ENCODE measurements at regions not wholly inside any gene's neighbourhood (a gene's known extent, or its start where the extent isn't known, plus 50 kb on each side); places are given as distances from the start of the nearest gene placed in this dataset.
A peak's percentile ranks its signal among the peaks of the same experiment; 100 is the strongest.
"Not testable (repeated sequence)": the region's sequence is repeated elsewhere in the genome, so short reads cannot be mapped to it uniquely, and the experiment has no call there.

DNA sequence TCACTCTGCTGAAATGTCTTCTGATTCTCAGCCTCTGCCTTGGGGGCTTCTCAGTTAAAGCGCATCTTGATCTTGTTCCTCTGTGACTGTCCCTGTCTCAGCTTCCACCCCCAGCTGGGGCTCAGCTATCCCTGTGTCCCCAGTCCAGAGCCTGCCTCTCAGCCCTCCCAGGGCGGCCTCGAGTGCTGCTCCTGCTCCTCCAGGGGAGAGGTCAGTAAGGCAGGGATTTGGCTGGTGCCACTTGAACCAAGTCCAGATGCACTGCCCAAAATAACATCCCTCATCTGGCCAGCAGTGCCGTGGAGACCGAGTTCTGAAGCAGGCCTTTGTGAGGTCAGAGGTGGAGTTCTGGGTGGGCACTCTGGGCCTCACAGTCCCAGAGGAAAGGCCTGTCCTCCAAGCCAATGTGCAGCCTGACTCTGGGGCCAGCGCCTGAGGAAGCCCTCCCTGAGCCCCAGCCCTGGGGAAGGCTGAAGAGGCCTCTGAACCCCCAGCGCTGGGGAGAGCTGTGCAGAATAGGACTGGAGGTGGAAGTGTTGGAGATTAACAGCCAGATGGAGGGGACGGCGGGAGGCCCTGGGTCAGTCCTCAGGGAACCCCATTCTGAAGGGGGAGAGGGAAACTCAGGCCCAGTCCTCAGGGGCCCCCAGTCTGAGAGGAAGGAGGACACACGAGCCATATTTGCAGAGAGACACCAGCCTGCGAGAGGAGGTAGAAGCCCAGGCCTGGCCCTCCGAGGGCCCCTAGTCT, 943.7 kb downstream of the SPATA31A6 start:
- not testable (repeated sequence) for H3K27me3 ChIP-seq; H3K4me3 ChIP-seq; H3K4me3 Mint-ChIP-seq; H4K20me1 ChIP-seq (ENCODE audit: low read depth); H3K27ac ChIP-seq; H3K9me3 ChIP-seq (ENCODE audit: low read depth); H3K36me3 ChIP-seq; H3K4me1 ChIP-seq; H3K79me2 ChIP-seq (ENCODE audit: low read depth); H3K9ac ChIP-seq; H3K27ac Mint-ChIP-seq; H3K4me1 Mint-ChIP-seq; H2AFZ ChIP-seq (replicated peaks); H3K4me2 ChIP-seq; DNase-seq (ENCODE audit: low spot score); H3K36me3 Mint-ChIP-seq; H3F3A ChIP-seq (ENCODE audit: low read depth); H3K9me3 Mint-ChIP-seq; H3K27me3 Mint-ChIP-seq (ENCODE audit: insufficient read depth, low read depth)

DNA sequence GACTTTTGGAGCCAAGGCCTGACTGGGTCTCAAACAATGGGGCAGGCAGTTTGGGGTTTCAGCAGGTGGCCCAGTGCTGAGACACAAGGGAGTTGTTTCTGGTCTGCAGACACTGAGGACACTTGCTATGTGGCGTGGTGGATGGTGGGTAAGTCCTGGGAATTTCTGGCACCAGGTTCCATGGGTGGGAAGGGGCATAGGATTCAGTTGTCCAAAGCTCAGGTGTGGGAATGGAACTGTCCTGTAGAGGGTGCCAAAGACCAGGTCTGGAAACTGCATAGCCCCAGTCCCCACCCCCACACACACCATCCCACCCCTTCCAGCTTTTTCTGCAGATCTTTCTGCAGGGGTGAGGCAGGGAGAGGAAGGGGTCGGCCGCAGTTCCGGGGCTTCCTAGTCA, 944.5 kb downstream of the SPATA31A6 start:
- H3K9ac ChIP-seq; H3K4me2 ChIP-seq; H3K36me3 Mint-ChIP-seq; H3K79me2 ChIP-seq (ENCODE audit: low read depth); H3F3A ChIP-seq (ENCODE audit: low read depth); H3K27me3 Mint-ChIP-seq (ENCODE audit: insufficient read depth, low read depth); H3K36me3 ChIP-seq; H3K4me3 ChIP-seq; H3K4me1 Mint-ChIP-seq; H3K27ac ChIP-seq; H3K4me3 Mint-ChIP-seq; H3K27ac Mint-ChIP-seq; H2AFZ ChIP-seq (replicated peaks); H4K20me1 ChIP-seq (ENCODE audit: low read depth); H3K9me3 ChIP-seq (ENCODE audit: low read depth); DNase-seq (ENCODE audit: low spot score); H3K9me3 Mint-ChIP-seq; H3K4me1 ChIP-seq; H3K27me3 ChIP-seq: not testable (repeated sequence)
- TF ChIP-seq, protein P1, sequence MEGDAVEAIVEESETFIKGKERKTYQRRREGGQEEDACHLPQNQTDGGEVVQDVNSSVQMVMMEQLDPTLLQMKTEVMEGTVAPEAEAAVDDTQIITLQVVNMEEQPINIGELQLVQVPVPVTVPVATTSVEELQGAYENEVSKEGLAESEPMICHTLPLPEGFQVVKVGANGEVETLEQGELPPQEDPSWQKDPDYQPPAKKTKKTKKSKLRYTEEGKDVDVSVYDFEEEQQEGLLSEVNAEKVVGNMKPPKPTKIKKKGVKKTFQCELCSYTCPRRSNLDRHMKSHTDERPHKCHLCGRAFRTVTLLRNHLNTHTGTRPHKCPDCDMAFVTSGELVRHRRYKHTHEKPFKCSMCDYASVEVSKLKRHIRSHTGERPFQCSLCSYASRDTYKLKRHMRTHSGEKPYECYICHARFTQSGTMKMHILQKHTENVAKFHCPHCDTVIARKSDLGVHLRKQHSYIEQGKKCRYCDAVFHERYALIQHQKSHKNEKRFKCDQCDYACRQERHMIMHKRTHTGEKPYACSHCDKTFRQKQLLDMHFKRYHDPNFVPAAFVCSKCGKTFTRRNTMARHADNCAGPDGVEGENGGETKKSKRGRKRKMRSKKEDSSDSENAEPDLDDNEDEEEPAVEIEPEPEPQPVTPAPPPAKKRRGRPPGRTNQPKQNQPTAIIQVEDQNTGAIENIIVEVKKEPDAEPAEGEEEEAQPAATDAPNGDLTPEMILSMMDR (IDR thresholded peaks at IDR 0.05) = peak; percentile 28

DNA sequence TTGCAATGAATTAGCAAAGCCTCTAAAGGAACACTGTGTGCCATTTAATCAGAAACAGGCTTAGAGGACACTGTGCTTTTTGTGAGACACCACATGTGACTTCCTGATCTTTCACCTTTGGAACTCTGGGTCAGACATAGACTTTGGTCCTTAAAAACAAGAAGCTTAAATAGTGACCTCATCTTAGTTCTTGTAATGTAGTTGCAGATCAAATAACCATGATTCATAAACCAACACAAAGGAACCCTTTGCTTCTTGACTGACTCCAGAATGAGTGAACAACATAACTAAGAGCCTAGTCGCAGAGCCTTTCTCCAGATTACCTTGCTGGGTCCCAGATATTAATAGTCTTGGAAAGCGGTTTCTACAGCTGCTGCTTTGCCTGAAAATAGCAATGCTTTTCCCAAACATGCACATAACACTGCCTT, 947.3 kb downstream of the SPATA31A6 start:
- not testable (repeated sequence) for H3K9ac ChIP-seq; H3K4me3 ChIP-seq; H3K27ac Mint-ChIP-seq; DNase-seq (ENCODE audit: low spot score); H3K9me3 ChIP-seq (ENCODE audit: low read depth); H3K4me1 Mint-ChIP-seq; H3K27me3 Mint-ChIP-seq (ENCODE audit: insufficient read depth, low read depth); H3K4me1 ChIP-seq; H3K27ac ChIP-seq; H3K27me3 ChIP-seq; H3K36me3 ChIP-seq; H3K79me2 ChIP-seq (ENCODE audit: low read depth); H3K4me2 ChIP-seq; H3K9me3 Mint-ChIP-seq; H3K36me3 Mint-ChIP-seq; H2AFZ ChIP-seq (replicated peaks); H3K4me3 Mint-ChIP-seq; H3F3A ChIP-seq (ENCODE audit: low read depth); H4K20me1 ChIP-seq (ENCODE audit: low read depth)

DNA sequence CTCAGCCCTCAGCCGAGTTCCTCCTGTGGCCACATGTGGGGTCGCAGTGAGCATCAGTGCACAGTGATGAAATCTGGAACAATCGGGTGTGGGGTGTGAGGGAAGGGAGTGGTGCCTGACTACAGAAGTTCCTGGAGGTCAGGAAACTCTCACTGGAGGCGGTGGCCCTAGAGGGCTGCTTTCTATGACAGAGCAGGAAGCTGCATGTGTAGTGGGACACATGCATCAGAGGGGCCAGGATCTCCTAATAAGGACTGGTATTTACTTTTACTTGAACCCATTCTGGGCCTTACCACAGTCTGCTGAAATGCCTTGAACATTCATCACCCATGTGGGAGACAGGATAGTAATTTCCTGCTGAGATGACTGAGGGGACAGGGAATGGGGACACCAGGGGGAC, 952.0 kb downstream of the SPATA31A6 start:
- not testable (repeated sequence) for H3K27ac ChIP-seq; H3K9ac ChIP-seq; H3K9me3 ChIP-seq (ENCODE audit: low read depth); H3K79me2 ChIP-seq (ENCODE audit: low read depth); H3K27me3 ChIP-seq; H3K4me3 ChIP-seq; H3K4me2 ChIP-seq; H3F3A ChIP-seq (ENCODE audit: low read depth); H3K4me3 Mint-ChIP-seq; H3K27ac Mint-ChIP-seq; H3K36me3 Mint-ChIP-seq; H2AFZ ChIP-seq (replicated peaks); H3K4me1 ChIP-seq; DNase-seq (ENCODE audit: low spot score); H3K9me3 Mint-ChIP-seq; H4K20me1 ChIP-seq (ENCODE audit: low read depth); H3K27me3 Mint-ChIP-seq (ENCODE audit: insufficient read depth, low read depth); H3K36me3 ChIP-seq
- peaks cover 12% of the 10 kb centered on the region for H3K4me1 Mint-ChIP-seq

DNA sequence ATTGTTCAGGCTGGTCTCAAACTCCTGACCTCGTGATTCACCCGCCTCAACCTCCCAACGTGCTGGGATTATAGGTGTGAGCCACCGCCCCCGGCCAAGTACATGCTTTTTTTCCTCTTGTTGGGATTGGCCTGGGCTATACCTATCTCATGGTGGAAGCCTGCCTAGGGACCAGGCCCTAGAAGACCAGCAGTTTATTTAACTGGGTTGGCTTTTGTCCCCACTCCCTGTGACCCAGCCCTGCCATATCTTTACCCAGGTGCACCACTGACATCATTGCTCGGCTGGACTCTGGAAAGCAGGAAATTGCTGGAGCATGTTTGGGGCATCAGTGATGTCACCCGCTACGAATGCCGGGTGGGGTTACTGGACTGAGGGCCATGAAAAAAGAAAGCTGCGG, 955.5 kb downstream of the SPATA31A6 start:
- DNase-seq (ENCODE audit: low spot score); H3K4me1 Mint-ChIP-seq: not testable (repeated sequence)

DNA sequence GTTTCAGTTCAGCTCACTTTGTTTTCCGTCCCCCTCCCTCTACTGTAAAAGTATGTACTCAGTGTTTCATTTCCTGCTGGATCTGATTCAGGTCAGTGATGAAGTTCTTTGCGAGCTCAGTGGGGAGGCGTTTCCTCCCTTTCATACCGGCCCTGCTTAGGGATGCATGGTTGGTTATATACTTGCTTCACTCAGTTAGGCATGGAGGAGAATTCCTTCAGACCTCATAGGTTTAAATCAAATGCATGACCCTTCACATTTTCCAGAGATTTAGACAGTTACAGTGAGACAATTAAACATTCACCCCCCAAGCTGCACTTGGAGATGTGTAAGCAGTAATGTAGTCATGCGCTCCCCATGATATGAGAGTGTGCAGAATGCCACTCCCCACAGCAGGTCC, 955.9 kb downstream of the SPATA31A6 start:
- H3K4me1 ChIP-seq; H3K36me3 ChIP-seq; H3K27ac ChIP-seq; H2AFZ ChIP-seq (replicated peaks); H3K79me2 ChIP-seq (ENCODE audit: low read depth); H3K4me3 Mint-ChIP-seq; H3K9ac ChIP-seq; H3K36me3 Mint-ChIP-seq; H4K20me1 ChIP-seq (ENCODE audit: low read depth); H3K9me3 ChIP-seq (ENCODE audit: low read depth); H3K9me3 Mint-ChIP-seq; H3K27me3 Mint-ChIP-seq (ENCODE audit: insufficient read depth, low read depth); H3K4me3 ChIP-seq; H3K27ac Mint-ChIP-seq; H3F3A ChIP-seq (ENCODE audit: low read depth); H3K4me2 ChIP-seq; DNase-seq (ENCODE audit: low spot score); H3K27me3 ChIP-seq; H3K4me1 Mint-ChIP-seq: not testable (repeated sequence)

More for the DNA sequence above, 955.5 kb downstream of the SPATA31A6 start:
- H3K27me3 ChIP-seq; H2AFZ ChIP-seq (replicated peaks); H3K27ac ChIP-seq; H3F3A ChIP-seq (ENCODE audit: low read depth); H3K4me3 ChIP-seq; H4K20me1 ChIP-seq (ENCODE audit: low read depth); H3K9ac ChIP-seq; H3K27me3 Mint-ChIP-seq (ENCODE audit: insufficient read depth, low read depth); H3K79me2 ChIP-seq (ENCODE audit: low read depth); H3K4me2 ChIP-seq; H3K4me3 Mint-ChIP-seq; H3K36me3 Mint-ChIP-seq; H3K36me3 ChIP-seq; H3K9me3 ChIP-seq (ENCODE audit: low read depth); H3K4me1 ChIP-seq; H3K27ac Mint-ChIP-seq; H3K9me3 Mint-ChIP-seq: not testable (repeated sequence)

DNA sequence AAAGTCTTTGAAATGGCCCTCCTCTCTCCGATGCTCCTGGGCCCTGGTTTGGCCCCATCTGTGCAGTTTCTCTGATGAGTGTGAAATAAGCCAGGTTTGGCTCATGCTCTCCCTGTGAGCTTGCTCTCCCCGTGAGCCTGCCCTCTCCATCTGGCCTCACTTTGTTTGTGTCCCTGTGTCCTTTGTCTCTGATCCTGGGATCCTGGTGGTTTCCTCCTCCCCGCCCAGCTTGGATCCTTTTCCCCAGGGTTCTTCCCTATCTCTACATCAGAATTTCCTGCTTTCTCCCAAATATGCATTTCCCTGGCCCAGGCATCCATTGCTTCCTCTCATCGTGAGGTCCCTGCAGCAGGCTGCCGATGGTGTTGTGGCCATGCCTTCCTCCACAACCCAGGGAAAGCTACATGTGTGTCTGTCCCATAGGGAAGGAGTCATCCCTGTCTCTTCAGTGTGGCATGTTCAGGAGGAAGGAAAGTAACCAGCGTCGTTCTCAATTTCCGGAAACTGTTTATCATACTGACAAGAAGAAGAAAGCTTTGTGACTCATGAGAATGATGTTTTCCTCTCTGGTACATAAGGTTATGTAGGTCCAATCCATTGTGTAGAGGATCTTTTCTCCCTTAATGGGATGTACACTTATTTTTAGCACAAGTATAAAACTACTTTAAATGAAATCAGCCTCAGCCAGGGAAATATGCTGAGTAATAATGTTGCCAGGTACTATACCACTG, 956.6 kb downstream of the SPATA31A6 start:
- not testable (repeated sequence) for H3K9me3 ChIP-seq (ENCODE audit: low read depth); H3K27ac ChIP-seq; H3K79me2 ChIP-seq (ENCODE audit: low read depth); H3K4me3 ChIP-seq; H2AFZ ChIP-seq (replicated peaks); H3K4me2 ChIP-seq; H3F3A ChIP-seq (ENCODE audit: low read depth); H3K9me3 Mint-ChIP-seq; H3K4me1 Mint-ChIP-seq; H3K27me3 Mint-ChIP-seq (ENCODE audit: insufficient read depth, low read depth); H3K27ac Mint-ChIP-seq; H3K36me3 ChIP-seq; DNase-seq (ENCODE audit: low spot score); H3K4me1 ChIP-seq; H3K4me3 Mint-ChIP-seq; H3K27me3 ChIP-seq; H3K36me3 Mint-ChIP-seq; H4K20me1 ChIP-seq (ENCODE audit: low read depth); H3K9ac ChIP-seq
